ENCODE measurements at regions not wholly inside any gene's neighbourhood (a gene's known extent, or its start where the extent isn't known, plus 50 kb on each side); places are given as distances from the start of the nearest gene placed in this dataset.
A peak's percentile ranks its signal among the peaks of the same experiment; 100 is the strongest.
"Not testable (repeated sequence)": the region's sequence is repeated elsewhere in the genome, so short reads cannot be mapped to it uniquely, and the experiment has no call there.

DNA sequence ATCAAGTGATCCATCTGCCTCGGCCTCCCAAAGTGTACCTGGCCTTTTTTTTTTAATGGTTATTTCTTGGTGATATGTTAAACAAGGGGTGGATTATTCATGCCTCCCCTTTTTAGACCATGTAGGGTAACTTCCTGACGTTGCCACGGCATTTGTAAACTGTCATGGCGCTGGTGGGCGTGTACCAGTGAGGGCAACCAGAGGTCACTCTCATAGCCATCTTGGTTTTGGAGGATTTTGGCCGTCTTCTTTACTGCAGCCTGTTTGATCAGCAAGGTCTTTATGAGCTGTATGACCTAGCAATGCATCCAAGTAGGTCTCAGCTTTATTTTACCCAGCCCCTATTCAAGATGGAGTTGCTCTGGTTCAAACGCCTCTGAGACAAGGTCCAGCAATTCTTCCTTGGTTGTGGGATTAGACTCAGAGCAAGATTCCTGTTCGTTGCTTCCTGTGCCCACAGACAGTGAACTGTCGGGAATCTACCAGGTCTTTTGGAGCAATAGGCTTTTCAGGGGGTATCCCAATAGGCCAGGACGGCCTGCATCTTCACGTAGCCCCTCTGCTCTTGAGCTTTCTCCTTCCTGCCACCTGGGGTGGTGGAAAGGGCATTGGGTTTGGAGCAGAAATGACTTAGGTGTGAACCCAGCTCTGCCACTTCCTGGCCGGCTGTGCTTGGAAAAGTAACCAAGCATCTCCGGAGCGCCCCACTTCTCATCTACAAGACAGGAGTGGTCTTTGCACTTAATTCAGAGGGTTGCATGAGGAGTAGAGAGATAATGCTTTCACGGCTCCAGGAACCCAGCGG, 52.9 kb upstream of the SEC14L1 start:
- DNase-seq: no peak

DNA sequence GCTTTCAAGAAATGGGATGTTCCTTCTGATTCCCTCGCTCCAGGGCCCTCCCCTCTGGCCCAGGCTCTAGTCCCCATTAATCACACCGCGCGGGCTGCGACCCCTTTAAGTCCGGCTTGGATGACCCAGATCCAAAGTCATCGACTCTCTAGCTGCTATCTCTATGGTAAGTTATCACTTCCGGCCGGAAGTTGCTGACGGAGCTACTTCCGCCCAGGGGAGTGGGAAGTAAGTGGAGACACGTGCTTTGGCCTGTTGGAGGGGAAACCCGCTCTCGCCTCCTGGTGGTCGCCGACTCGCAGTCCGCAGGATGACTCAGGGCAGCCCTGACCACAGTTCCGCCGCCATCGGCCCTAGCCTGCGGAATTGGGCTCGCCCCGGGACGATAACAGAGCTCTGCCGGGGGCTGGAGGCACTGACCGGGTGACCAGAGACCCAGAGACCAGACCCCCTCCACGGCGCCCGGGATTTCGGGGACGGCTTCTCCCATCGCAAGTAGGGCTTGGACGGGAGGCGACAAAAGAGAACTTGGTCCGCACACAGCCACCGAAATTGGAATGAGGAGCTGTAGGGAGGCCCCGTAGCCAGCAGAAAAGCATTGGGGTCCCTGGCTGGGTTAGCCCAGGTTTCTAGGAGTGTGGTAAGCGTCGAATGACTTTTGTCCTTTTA, 52.2 kb upstream of the SEC14L1 start:
- peak; percentile 94 for DNase-seq

DNA sequence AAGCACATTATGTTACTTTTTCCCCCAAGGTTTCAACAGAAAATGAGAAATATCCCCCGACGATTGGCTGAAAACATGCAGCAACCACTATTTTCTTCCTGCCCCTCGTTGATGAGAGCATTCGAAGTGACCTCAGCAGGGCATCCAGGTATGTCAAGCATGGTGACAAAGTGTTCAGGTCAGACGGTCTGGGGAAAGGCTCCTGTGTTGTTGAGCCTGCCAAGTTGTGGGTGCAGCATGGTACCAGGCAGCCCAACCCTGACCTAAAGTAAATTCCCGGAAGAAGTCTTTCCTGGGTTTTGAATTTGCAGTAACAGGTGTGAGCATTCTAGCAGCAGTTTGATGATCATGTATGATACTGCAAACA, 51.7 kb upstream of the SEC14L1 start:
- peak; percentile 22 for DNase-seq

DNA sequence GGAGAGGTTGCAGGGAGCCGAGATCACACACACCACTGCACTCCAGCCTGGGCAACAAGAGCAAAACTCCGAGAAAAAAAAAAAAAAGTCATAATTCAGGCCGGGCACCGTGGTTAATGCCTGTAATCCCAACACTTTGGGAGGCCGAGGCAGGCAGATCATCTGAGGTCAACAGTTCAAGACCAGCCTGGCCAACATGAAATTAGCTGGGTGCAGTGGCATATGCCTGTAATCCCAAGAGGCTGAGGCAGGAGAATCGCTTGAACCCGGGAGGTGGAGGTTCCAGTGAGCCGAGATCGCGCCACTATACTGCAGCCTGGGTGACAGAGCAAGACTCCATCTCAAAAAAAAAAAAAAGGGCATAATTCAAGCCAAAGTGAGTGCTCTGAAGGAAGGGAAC, 50.8 kb upstream of the SEC14L1 start:
- DNase-seq: not testable (repeated sequence)

DNA sequence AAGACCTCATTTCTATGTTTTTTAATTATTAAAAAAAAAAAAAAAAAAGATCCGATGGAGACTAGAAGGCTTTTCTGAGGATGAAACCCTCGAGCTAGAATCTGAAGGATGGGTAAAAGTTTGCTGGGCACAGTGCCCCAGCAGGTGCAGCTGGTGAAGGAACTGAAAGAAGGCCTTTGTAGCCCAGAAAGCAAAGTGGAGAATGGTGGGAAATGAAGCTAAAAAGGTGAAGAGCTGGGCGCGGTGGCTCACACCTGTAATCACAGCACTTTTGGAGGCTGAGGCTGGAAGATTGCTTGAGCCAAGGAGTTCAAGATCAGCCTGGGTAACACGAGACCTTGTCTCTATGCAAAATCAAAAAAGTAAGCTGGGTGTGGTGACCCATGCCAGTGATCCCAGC, 50.3 kb upstream of the SEC14L1 start:
- DNase-seq: no peak
